Suprapubic skin (tissue), 4 donors: ENCODE measurements at regions not wholly inside any gene's neighbourhood (a gene's known extent, or its start where the extent isn't known, plus 50 kb on each side); places are given as distances from the start of the nearest gene placed in this dataset.

Experiments used
- DNase-seq, 2 donors: peaks; one replicate each; pipeline ENCODE4 v3.0.0-alpha.2; 2019; ENCODE audit warnings: low spot score in 2 of 2
- H3K27ac ChIP-seq: fragments of 200-600 bp; sonication (generic); one replicate; pipeline ENCODE4 v1.5.1; 2019
- H3K27me3 ChIP-seq: fragments of 200-600 bp; sonication (generic); one replicate; pipeline ENCODE4 v1.5.1; 2019
- H3K36me3 ChIP-seq: fragments of 200-600 bp; sonication (generic); one replicate; pipeline ENCODE4 v1.5.1; 2019
- H3K4me1 ChIP-seq: fragments of 200-600 bp; sonication (generic); one replicate; pipeline ENCODE4 v1.5.1; 2019
- H3K4me3 ChIP-seq: fragments of 200-600 bp; sonication (generic); one replicate; pipeline ENCODE4 v1.5.1; 2019; ENCODE audit warnings: mild to moderate bottlenecking
- H3K9me3 ChIP-seq: fragments of 200-600 bp; sonication (generic); one replicate; pipeline ENCODE4 v1.5.1; 2019
- CTCF ChIP-seq, 2 donors: fragments of 200-600 bp in 1 of 2; fragments of 450-650 bp in 1 of 2; sonication (generic) in 1 of 2; IDR thresholded peaks; one replicate each; pipeline ENCODE4 v1.5.1; 2016 to 2019; ENCODE audit warnings: antibody characterized with exemption in 2 of 2, mild to moderate bottlenecking in 1 of 2, moderate library complexity in 1 of 2
- EP300 ChIP-seq: sonication (generic); formaldehyde crosslinking; IDR thresholded peaks from one replicate; pipeline ENCODE4 v1.6.1; 2017; ENCODE audit warnings: antibody characterized with exemption
- POLR2A ChIP-seq, 2 donors: fragments of 450-650 bp; IDR thresholded peaks; one replicate each; pipeline ENCODE4 v1.6.1; 2017; ENCODE audit warnings: antibody characterized with exemption in 2 of 2, mild to moderate bottlenecking in 2 of 2, moderate library complexity in 2 of 2
- POLR2AphosphoS5 ChIP-seq, 3 donors: sonication (generic); formaldehyde crosslinking; IDR thresholded peaks; one replicate each; pipeline ENCODE4 v1.6.1; 2017; ENCODE audit warnings: antibody characterized with exemption in 3 of 3
- WGBS: methylation state at CpG from one replicate; pipeline ENCODE4 v1.1.5; 2018; 5-methylcytosine and 5-hydroxymethylcytosine counted together

DNA sequence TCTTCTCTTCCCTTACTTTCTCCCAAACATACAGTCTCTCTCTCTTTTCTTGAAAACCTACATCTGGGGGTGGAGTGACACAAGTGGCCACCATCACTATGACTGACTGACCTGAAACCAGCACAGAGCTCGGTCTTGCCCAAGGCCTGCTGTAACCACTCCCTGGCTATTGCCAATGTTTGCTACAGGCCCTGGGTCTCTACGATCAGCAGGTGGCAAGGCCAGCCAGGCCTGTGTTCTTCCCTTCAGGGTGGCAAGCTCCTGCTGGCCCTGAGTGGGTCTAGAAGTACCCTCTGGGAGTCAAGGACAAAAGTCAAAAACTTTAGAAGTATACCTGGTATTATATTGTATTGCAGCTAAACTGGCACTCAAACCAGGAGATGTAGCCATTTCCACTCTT lies 140.9 kb upstream of the TGFBR2 start:
- TF ChIP-seq EP300 (no peak), CTCF (IDR thresholded peaks at IDR 0.05) (no peak), POLR2AphosphoS5 (IDR thresholded peaks at IDR 0.05) (no peak), POLR2A (IDR thresholded peaks at IDR 0.05) (no peak)

GRCh38 chr3:30467596-30468238 lies 138.7 kb upstream of the TGFBR2 start:
- H3K36me3 ChIP-seq, result no peaks in the 10 kb centered on the region
- H3K4me3 ChIP-seq, result no peak overlapping the region
- no peak for DNase-seq
- no peaks in the 10 kb centered on the region for H3K27me3 ChIP-seq
- H3K9me3 ChIP-seq, result no peaks in the 10 kb centered on the region
- TF ChIP-seq POLR2A (IDR thresholded peaks at IDR 0.05) (no peak), POLR2AphosphoS5 (IDR thresholded peaks at IDR 0.05) (no peak), EP300 (no peak), CTCF (IDR thresholded peaks at IDR 0.05) (no peak)
- H3K4me1 ChIP-seq, result peaks cover 4% of the 10 kb centered on the region
- H3K27ac ChIP-seq, result no peak overlapping the region
- 87% methylated on average over 1 of the region's 1 CpG for WGBS

More for the DNA sequence above, 140.9 kb upstream of the TGFBR2 start:
- H3K27me3 ChIP-seq, result no peaks in the 10 kb centered on the region
- WGBS, result 100% methylated on average over 1 of the region's 2 CpGs
- H3K4me3 ChIP-seq, result no peak overlapping the region
- H3K9me3 ChIP-seq, result no peaks in the 10 kb centered on the region
- no peak for DNase-seq
- H3K27ac ChIP-seq, result no peak overlapping the region
- H3K4me1 ChIP-seq, result no peaks in the 10 kb centered on the region
- H3K36me3 ChIP-seq, result no peaks in the 10 kb centered on the region

GRCh38 chr3:30469133-30469532 lies 137.3 kb upstream of the TGFBR2 start:
- DNase-seq, result no peak
- peaks cover 6% of the 10 kb centered on the region for H3K4me1 ChIP-seq
- H3K9me3 ChIP-seq, result no peaks in the 10 kb centered on the region
- H3K36me3 ChIP-seq, result no peaks in the 10 kb centered on the region
- no peak overlapping the region for H3K4me3 ChIP-seq
- TF ChIP-seq EP300 (no peak), POLR2AphosphoS5 (IDR thresholded peaks at IDR 0.05) (no peak), CTCF (IDR thresholded peaks at IDR 0.05) (no peak), POLR2A (IDR thresholded peaks at IDR 0.05) (no peak)
- H3K27ac ChIP-seq, result no peak overlapping the region
- H3K27me3 ChIP-seq, result no peaks in the 10 kb centered on the region

- H3K27ac ChIP-seq, result no peak overlapping the region
- H3K4me1 ChIP-seq, result peaks cover 8% of the 10 kb centered on the region
- no peak overlapping the region for H3K4me3 ChIP-seq
- no peaks in the 10 kb centered on the region for H3K27me3 ChIP-seq
- TF ChIP-seq EP300, result no peak
- no peak for TF ChIP-seq CTCF (IDR thresholded peaks at IDR 0.05)
- TF ChIP-seq POLR2AphosphoS5 (IDR thresholded peaks at IDR 0.05), result no peak
- TF ChIP-seq POLR2A (IDR thresholded peaks at IDR 0.05), result no peak
- 85% methylated on average over 2 of the region's 2 CpGs for WGBS
- H3K9me3 ChIP-seq, result no peaks in the 10 kb centered on the region
- H3K36me3 ChIP-seq, result no peaks in the 10 kb centered on the region
- DNase-seq, result no peak
These were observed 135.9 kb upstream of the TGFBR2 start for GRCh38 chr3:30470496-30470895.

DNA sequence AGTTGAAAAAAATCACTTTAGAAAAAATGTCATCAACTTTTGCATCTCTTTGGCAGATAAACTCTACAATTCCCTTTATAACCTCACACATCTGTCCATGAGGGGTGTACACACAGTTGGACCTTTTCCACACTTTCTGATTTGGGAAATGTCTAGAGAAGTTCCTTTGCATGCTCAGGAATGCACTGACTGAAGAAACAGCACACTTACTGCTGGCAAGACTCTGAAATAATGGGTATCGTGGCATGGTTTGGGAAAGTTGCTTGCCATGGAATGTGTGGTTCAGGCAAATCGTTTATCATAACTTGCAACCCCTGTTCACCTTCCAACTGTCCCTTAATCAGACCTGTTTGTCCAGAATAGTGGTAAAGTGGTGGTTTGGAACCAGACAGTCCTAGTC lies 135.3 kb upstream of the TGFBR2 start:
- no peak overlapping the region for H3K27ac ChIP-seq
- H3K4me3 ChIP-seq, result no peak overlapping the region
- peaks cover 8% of the 10 kb centered on the region for H3K4me1 ChIP-seq
- no peak for DNase-seq
- WGBS, result 30% methylated on average over 2 of the region's 2 CpGs
- no peaks in the 10 kb centered on the region for H3K9me3 ChIP-seq
- no peaks in the 10 kb centered on the region for H3K36me3 ChIP-seq
- TF ChIP-seq POLR2AphosphoS5 (IDR thresholded peaks at IDR 0.05) (peak in 1 of 3 donors; percentile 32), CTCF (IDR thresholded peaks at IDR 0.05) (no peak), POLR2A (IDR thresholded peaks at IDR 0.05) (no peak)
- H3K27me3 ChIP-seq, result no peaks in the 10 kb centered on the region
